Nephron progenitor cell (in vitro differentiated cells): ENCODE measurements at regions not wholly inside any gene's neighbourhood (a gene's known extent, or its start where the extent isn't known, plus 50 kb on each side); places are given as distances from the start of the nearest gene placed in this dataset.

Source experiments
- DNase-seq: peaks from one replicate; pipeline ENCODE4 v3.0.0; 2021
- H3K27ac Mint-ChIP-seq: 2 replicates; pipeline ENCODE4 v1.8.0; 2021; ENCODE audit warnings: mild to moderate bottlenecking, moderate library complexity, mixed read lengths
- H3K27me3 Mint-ChIP-seq: 2 replicates; pipeline ENCODE4 v1.8.0; 2021; ENCODE audit warnings: mild to moderate bottlenecking, low read depth, mixed read lengths; ENCODE audit not compliant: poor library complexity
- H3K36me3 Mint-ChIP-seq: 2 replicates; pipeline ENCODE4 v1.8.0; 2021; ENCODE audit warnings: low read depth, mixed read lengths
- H3K4me1 Mint-ChIP-seq: 2 replicates; pipeline ENCODE4 v1.8.0; 2021; ENCODE audit warnings: mixed read lengths
- H3K4me3 Mint-ChIP-seq: 2 replicates; pipeline ENCODE4 v1.8.0; 2021; ENCODE audit warnings: mild to moderate bottlenecking, moderate library complexity, mixed read lengths
- H3K9me3 Mint-ChIP-seq: 2 replicates; pipeline ENCODE4 v1.8.0; 2021; ENCODE audit warnings: mild to moderate bottlenecking, moderate library complexity, mixed read lengths
- CTCF ChIP-seq: fragments of 200-600 bp; sonication (generic); IDR thresholded peaks from 2 replicates; pipeline ENCODE4 v1.5.0; 2021; ENCODE audit warnings: antibody characterized with exemption

- no peak overlapping the region for H3K4me3 Mint-ChIP-seq
- H3K9me3 Mint-ChIP-seq, result no peaks in the 10 kb centered on the region
- TF ChIP-seq CTCF, result no peak
- no peaks in the 10 kb centered on the region for H3K4me1 Mint-ChIP-seq
- H3K27me3 Mint-ChIP-seq, result no peaks in the 10 kb centered on the region
- no peaks in the 10 kb centered on the region for H3K36me3 Mint-ChIP-seq
- no peak overlapping the region for H3K27ac Mint-ChIP-seq
- DNase-seq, result no peak
Measured at GRCh38 chr4:66197451-66197850, 527.2 kb upstream of the EPHA5 start.

GRCh38 chr4:66193487-66193886 is 523.2 kb upstream of the EPHA5 start:
- Mint-ChIP-seq H3K4me1 (no peaks in the 10 kb centered on the region), H3K9me3 (no peaks in the 10 kb centered on the region), H3K4me3 (no peak overlapping the region), H3K36me3 (no peaks in the 10 kb centered on the region), H3K27ac (no peak overlapping the region), H3K27me3 (peaks cover 3% of the 10 kb centered on the region)
- DNase-seq, result no peak
- TF ChIP-seq CTCF, result no peak

DNA sequence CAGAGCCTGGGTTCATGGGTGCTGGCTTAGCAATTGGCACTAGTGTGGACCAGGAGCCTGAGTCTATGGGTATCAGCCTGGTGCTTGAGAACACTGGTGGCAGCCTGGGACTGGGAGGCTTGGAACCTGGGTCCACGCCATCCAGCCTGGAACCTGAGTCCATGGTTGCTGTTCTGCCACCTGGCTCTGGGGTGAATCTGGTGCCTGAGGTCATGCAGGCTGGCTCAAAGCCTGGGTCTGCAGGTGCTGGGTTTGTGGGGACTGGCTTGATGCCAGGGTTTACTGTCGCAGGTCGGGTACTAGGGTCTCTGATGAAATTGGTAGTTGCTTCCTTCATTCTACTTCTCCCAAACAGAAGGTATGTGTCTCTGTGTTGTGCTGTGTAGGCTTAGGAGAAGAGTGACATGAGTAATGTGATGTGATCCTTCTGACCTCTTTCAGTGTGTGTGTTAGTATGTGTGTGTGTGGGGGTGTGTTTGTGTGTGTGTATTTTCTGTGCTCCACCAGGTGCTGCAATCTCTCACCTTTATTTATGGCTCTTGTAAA is 517.0 kb upstream of the EPHA5 start:
- no peaks in the 10 kb centered on the region for H3K9me3 Mint-ChIP-seq
- no peaks in the 10 kb centered on the region for H3K4me1 Mint-ChIP-seq
- TF ChIP-seq CTCF, result no peak
- peaks cover 3% of the 10 kb centered on the region for H3K27me3 Mint-ChIP-seq
- no peak overlapping the region for H3K27ac Mint-ChIP-seq
- no peak for DNase-seq
- no peak overlapping the region for H3K4me3 Mint-ChIP-seq
- H3K36me3 Mint-ChIP-seq, result no peaks in the 10 kb centered on the region

DNA sequence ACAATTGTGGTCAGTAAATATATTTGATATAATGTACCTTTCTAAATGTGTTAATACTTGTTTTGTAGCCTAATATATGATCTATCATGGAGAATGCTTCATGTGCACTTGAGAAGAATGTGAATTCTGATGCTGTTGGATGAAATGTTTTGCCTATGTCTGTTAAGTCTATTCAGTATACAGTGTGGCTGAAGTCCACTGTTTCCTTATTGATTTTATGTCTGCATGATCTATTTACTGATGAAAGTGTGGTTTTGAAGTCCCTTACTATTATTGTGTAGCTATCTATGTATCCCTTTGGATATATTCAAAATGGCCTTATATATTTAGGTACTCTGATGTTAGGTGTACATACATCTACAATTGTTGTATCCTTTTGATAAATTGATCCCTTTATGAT is 515.8 kb upstream of the EPHA5 start:
- H3K4me1 Mint-ChIP-seq, result no peaks in the 10 kb centered on the region
- H3K4me3 Mint-ChIP-seq, result no peak overlapping the region
- H3K36me3 Mint-ChIP-seq, result no peaks in the 10 kb centered on the region
- no peak for DNase-seq
- peaks cover 3% of the 10 kb centered on the region for H3K27me3 Mint-ChIP-seq
- no peaks in the 10 kb centered on the region for H3K9me3 Mint-ChIP-seq
- H3K27ac Mint-ChIP-seq, result no peak overlapping the region
- no peak for TF ChIP-seq CTCF

- DNase-seq, result no peak
- Mint-ChIP-seq H3K27ac (no peak overlapping the region), H3K4me1 (peaks cover 5% of the 10 kb centered on the region), H3K9me3 (no peaks in the 10 kb centered on the region), H3K36me3 (no peaks in the 10 kb centered on the region), H3K27me3 (no peaks in the 10 kb centered on the region), H3K4me3 (no peak overlapping the region)
- no peak for TF ChIP-seq CTCF
Measured at GRCh38 chr4:66182636-66183035, 512.3 kb upstream of the EPHA5 start.

GRCh38 chr4:66178906-66179305 is 508.6 kb upstream of the EPHA5 start:
- H3K27ac Mint-ChIP-seq, result no peak overlapping the region
- H3K36me3 Mint-ChIP-seq, result no peaks in the 10 kb centered on the region
- no peak for DNase-seq
- H3K9me3 Mint-ChIP-seq, result peaks cover 7% of the 10 kb centered on the region
- H3K4me1 Mint-ChIP-seq, result peaks cover 5% of the 10 kb centered on the region
- no peak for TF ChIP-seq CTCF
- H3K27me3 Mint-ChIP-seq, result peaks cover 2% of the 10 kb centered on the region
- H3K4me3 Mint-ChIP-seq, result no peak overlapping the region
